ENCODE measurements at regions not wholly inside any gene's neighbourhood (a gene's known extent, or its start where the extent isn't known, plus 50 kb on each side); places are given as distances from the start of the nearest gene placed in this dataset.

DNA sequence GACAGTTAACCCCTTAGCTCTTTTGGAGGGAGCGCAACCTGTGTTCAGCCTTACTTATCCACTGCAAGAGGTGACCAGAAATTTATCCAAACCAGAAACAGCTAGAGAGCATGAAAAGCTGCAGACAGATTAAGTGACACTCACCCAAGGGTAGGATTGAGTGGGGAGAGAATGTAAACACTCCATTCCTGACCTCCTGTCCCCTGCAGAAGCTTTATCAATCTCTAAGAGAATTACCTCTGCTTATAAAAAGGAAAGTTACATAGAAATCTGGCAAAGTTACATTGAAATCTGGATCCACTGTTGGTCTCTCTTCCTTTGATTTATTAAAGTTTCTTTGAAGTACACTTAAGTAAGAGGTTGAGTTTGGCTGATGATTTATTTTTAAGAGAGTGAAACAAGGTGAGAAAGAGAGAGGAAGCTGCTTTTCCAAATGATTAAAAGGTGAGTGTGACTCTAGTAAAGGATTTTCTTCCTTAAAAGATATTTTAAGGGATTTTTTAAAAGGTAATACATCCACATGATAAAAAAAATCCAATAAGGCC lies 112.3 kb downstream of the ANAPC4 start:
- no peak for DNase-seq (ENCODE audit: low read depth)
- no peak overlapping the region for H3K4me3 ChIP-seq (ENCODE audit: low read length)
- no peak for TF ChIP-seq CTCF (conservative IDR thresholded peaks at IDR 0.05; ENCODE audit: low read length)

- no peak for DNase-seq (ENCODE audit: low read depth)
- TF ChIP-seq CTCF (conservative IDR thresholded peaks at IDR 0.05; ENCODE audit: low read length), result no peak
- no peak overlapping the region for H3K4me3 ChIP-seq (ENCODE audit: low read length)
Measured at GRCh38 chr4:25493466-25493865, 116.4 kb downstream of the ANAPC4 start.

DNA sequence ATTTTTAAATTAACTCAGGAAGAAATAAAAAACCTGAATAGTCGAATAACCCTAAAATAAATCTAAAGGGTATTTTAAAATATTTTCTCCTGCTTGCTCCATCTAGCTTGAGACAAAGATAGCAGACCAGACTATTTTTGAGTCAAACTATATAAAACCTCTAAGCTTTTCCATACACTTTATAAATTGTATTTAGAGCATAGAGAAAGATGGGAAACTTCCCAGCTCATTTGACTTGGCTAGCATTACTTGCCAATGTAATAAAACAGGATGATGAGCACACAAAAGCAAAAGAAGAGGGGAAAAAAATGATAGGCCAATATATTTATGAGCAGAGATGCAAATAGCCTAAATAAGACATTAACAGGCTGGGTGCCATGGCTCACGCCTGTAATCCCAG lies 117.1 kb downstream of the ANAPC4 start:
- TF ChIP-seq CTCF (conservative IDR thresholded peaks at IDR 0.05; ENCODE audit: low read length), result no peak
- DNase-seq (ENCODE audit: low read depth), result no peak
- H3K4me3 ChIP-seq (ENCODE audit: low read length), result no peak overlapping the region

DNA sequence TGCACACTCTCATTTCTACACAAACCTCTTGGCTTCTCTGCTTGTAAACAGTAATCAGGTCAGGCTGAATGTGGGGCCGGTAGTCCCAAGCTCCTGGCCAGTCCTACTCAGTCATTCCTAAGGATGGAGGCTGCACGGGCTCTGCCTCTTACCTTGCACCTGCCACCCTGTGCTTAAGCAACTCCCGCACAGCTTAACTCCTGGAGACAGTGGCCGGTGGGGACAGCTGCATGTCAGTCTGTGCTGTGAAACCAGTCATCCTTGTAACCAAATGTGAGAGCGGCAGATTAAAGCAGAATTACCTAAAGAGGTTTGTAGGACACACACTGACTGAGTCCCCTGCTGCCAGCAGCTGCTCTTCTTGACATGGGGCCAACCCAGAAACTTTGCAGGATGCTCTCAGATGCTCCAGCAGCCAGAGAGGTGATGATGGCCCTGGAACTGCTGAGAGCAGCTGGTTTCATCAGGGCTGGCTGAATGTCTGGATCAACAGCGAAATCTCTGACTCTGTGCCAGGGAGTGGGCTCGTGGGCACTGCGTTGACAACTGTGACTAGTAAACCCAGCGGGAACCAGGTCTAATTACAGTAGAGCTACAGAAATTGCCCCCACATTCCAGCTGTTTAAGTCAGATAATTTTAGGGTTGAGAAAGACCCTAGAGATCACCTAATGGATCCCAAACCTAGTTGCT lies 123.7 kb downstream of the ANAPC4 start:
- TF ChIP-seq CTCF (conservative IDR thresholded peaks at IDR 0.05; ENCODE audit: low read length), result no peak
- no peak overlapping the region for H3K4me3 ChIP-seq (ENCODE audit: low read length)
- no peak for DNase-seq (ENCODE audit: low read depth)

DNA sequence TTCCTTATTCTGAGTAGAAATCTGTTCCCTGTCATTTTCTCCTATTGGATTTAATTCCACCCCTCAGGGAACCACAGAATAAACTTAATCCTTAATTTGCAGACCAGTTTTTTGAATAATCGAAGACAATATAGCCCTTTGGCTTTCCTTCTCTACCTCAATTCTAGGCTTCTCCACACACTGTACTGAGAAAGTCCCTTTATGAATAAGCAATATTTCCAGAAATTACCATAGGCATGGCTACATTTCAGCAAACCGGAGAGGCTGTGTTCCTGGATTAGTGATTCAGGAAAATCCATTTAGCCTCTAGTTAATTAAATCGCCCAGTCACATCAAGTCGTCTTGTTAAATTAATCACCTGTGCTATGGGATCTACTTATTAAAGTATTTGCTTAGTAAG lies 125.1 kb downstream of the ANAPC4 start:
- no peak for TF ChIP-seq CTCF (conservative IDR thresholded peaks at IDR 0.05; ENCODE audit: low read length)
- no peak overlapping the region for H3K4me3 ChIP-seq (ENCODE audit: low read length)
- DNase-seq (ENCODE audit: low read depth), result no peak

DNA sequence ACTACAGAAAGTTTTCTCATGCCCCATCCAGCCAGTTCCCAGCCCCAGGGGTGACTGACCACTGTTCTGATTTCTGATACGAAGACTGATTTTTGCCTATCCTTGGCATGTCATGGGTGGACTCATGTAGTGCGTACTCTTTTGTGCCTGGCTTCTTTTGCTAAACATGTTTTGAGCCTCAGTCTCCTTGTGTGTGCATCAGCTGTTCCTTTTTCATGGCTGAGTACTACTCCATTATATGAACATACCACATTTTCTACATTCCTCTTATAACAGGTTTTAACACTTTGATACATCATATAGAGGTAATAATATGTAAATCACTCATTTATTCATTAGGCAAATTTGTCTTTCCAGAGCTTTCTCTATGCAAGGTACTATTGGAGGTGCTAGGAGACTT lies 126.7 kb downstream of the ANAPC4 start:
- TF ChIP-seq CTCF (conservative IDR thresholded peaks at IDR 0.05; ENCODE audit: low read length), result no peak
- DNase-seq (ENCODE audit: low read depth), result no peak
- H3K4me3 ChIP-seq (ENCODE audit: low read length), result no peak overlapping the region

GRCh38 chr4:25504932-25505636 lies 128.0 kb downstream of the ANAPC4 start:
- H3K4me3 ChIP-seq (ENCODE audit: low read length), result no peak overlapping the region
- DNase-seq (ENCODE audit: low read depth), result no peak

More at GRCh38 chr4:25504932-25505636, 128.0 kb downstream of the ANAPC4 start:
- no peak for TF ChIP-seq CTCF (conservative IDR thresholded peaks at IDR 0.05; ENCODE audit: low read length)

All from AG10803 (cell line).